Lower leg skin (tissue), 3 donors: ENCODE measurements at regions not wholly inside any gene's neighbourhood (a gene's known extent, or its start where the extent isn't known, plus 50 kb on each side); places are given as distances from the start of the nearest gene placed in this dataset.

Source experiments
- POLR2A ChIP-seq, 2 donors: fragments of 450-650 bp; IDR thresholded peaks; one replicate each; pipeline ENCODE4 v1.6.1; 2016 to 2017; ENCODE audit warnings: antibody characterized with exemption in 2 of 2, mild to moderate bottlenecking in 1 of 2, moderate library complexity in 1 of 2
- TF ChIP-seq, protein P1 (sequence below), 3 donors: fragments of 450-650 bp; IDR thresholded peaks; one replicate each; pipeline ENCODE4 v1.5.1; 2016; ENCODE audit warnings: antibody characterized with exemption in 3 of 3, mild to moderate bottlenecking in 3 of 3, moderate library complexity in 2 of 3

DNA sequence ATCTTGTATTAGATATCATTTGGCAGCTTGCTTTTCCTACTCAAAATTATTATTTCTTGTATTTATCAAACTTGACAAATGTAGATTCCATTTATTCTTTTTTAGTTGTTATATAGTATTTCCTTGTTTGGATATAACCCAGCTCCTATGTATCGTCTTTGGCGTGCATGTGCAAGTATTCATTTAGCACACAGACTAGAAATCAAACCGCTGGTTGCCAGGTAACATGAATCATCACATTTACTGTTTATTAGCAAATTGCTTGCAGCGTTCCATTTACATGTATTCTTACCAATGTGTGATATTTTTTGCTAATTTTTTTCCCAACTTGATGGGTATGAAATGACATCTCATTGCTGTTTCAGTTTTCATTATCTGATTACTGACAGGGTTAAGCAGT is 2089.7 kb upstream of the CELF4 start:
- TF ChIP-seq, protein P1, sequence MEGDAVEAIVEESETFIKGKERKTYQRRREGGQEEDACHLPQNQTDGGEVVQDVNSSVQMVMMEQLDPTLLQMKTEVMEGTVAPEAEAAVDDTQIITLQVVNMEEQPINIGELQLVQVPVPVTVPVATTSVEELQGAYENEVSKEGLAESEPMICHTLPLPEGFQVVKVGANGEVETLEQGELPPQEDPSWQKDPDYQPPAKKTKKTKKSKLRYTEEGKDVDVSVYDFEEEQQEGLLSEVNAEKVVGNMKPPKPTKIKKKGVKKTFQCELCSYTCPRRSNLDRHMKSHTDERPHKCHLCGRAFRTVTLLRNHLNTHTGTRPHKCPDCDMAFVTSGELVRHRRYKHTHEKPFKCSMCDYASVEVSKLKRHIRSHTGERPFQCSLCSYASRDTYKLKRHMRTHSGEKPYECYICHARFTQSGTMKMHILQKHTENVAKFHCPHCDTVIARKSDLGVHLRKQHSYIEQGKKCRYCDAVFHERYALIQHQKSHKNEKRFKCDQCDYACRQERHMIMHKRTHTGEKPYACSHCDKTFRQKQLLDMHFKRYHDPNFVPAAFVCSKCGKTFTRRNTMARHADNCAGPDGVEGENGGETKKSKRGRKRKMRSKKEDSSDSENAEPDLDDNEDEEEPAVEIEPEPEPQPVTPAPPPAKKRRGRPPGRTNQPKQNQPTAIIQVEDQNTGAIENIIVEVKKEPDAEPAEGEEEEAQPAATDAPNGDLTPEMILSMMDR (IDR thresholded peaks at IDR 0.05) = no peak
- no peak for TF ChIP-seq POLR2A (IDR thresholded peaks at IDR 0.05)
